Spinal cord (tissue), 9 donors: ENCODE measurements at regions not wholly inside any gene's neighbourhood (a gene's known extent, or its start where the extent isn't known, plus 50 kb on each side); places are given as distances from the start of the nearest gene placed in this dataset.
A peak's percentile ranks its signal among the peaks of the same experiment; 100 is the strongest.

Experiments used
- DNase-seq, 6 donors: peaks; one replicate each; pipeline versions ENCODE4 v3.0.0 to v3.0.0-alpha.2; 2013 to 2015; ENCODE audit warnings: low spot score in 6 of 6, low read depth in 4 of 6
- H3K27ac ChIP-seq: one replicate; pipeline ENCODE4 v1.5.1; 2013; ENCODE audit warnings: low read depth, low read length, control low read depth
- H3K27me3 ChIP-seq: one replicate; pipeline ENCODE4 v1.6.1; 2013; ENCODE audit warnings: low read length; ENCODE audit not compliant: control insufficient read depth, insufficient read depth
- H3K36me3 ChIP-seq: one replicate; pipeline ENCODE4 v1.6.1; 2013; ENCODE audit warnings: low read length; ENCODE audit not compliant: control insufficient read depth, insufficient read depth
- H3K4me1 ChIP-seq: one replicate; pipeline ENCODE4 v1.6.1; 2013; ENCODE audit warnings: low read length; ENCODE audit not compliant: control insufficient read depth, insufficient read depth
- H3K4me3 ChIP-seq: one replicate; pipeline ENCODE4 v1.5.1; 2013; ENCODE audit warnings: low read depth, low read length, control low read depth
- H3K9me3 ChIP-seq: one replicate; pipeline ENCODE4 v1.6.1; 2013; ENCODE audit warnings: low read length; ENCODE audit not compliant: control insufficient read depth, insufficient read depth
- WGBS: methylation state at CpG from one replicate; pipeline ENCODE4 v1.1.5; 2013; ENCODE audit warnings: missing lambda C conversion rate; ENCODE audit not compliant: insufficient coverage; 5-methylcytosine and 5-hydroxymethylcytosine counted together
- donor health status: healthy.

DNA sequence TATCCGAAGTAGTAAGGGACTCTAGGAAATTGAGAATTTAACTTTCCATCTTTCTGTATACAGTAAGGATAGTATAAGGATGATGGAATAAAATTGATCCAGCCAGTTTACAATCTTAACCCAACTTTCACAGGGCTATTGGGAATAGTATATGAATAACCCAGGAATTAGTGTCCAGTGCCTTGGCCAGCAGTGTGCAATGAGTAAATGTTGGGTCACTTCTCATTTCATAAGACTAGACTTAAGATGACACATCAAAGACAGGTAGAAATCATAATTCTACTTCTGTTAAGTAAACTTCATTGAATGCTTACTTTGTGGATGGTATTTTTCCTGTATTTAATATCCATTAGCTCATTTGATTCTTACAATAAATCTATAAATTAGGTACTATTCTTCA is 949.6 kb upstream of the GOT2 start:
- Histone ChIP-seq H3K36me3 (no peaks in the 10 kb centered on the region), H3K27me3 (no peaks in the 10 kb centered on the region), H3K4me3 (no peak overlapping the region), H3K4me1 (no peaks in the 10 kb centered on the region), H3K9me3 (peaks cover 3% of the 10 kb centered on the region), H3K27ac (no peak overlapping the region)
- no CpG with 5 or more reads among the region's 1 CpG for WGBS
- DNase-seq: no peak

- Histone ChIP-seq H3K27ac (no peak overlapping the region), H3K4me1 (no peaks in the 10 kb centered on the region), H3K4me3 (no peak overlapping the region), H3K9me3 (no peaks in the 10 kb centered on the region), H3K36me3 (no peaks in the 10 kb centered on the region), H3K27me3 (no peaks in the 10 kb centered on the region)
- peak in 1 of 6 donors; percentile 9 for DNase-seq
- 82% methylated on average over 2 of the region's 2 CpGs for WGBS
These were observed 931.6 kb upstream of the GOT2 start for GRCh38 chr16:59665618-59666220.

- Histone ChIP-seq H3K36me3 (no peaks in the 10 kb centered on the region), H3K4me1 (no peaks in the 10 kb centered on the region), H3K27ac (no peak overlapping the region), H3K9me3 (no peaks in the 10 kb centered on the region), H3K27me3 (no peaks in the 10 kb centered on the region), H3K4me3 (no peak overlapping the region)
- WGBS: no CpG with 5 or more reads among the region's 3 CpGs
- no peak for DNase-seq
These were observed 924.5 kb upstream of the GOT2 start for GRCh38 chr16:59658572-59658971.

DNA sequence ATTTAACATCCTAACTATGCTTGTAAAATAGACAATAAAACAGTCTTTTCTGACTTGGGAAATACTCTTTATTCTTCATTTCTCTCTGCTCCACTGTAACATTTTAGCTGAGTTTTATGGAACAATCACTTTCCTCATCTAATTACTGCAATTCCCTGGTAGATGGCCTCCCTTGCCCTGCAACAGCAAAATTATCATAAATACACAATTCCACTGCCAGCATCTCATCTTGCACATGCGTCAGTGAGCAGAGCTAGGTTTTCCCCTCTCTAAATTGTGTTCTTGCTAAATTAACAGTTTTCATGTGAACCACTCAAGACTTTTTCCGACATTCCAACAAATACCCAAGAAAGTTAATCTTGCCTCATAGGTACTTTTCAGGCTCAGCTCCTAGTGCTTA is 920.9 kb upstream of the GOT2 start:
- WGBS: 47% methylated on average over 2 of the region's 2 CpGs
- peak in 3 of 6 donors; percentile 6 to 82 (median 26) for DNase-seq
- Histone ChIP-seq H3K9me3 (no peaks in the 10 kb centered on the region), H3K4me3 (no peak overlapping the region), H3K27me3 (no peaks in the 10 kb centered on the region), H3K36me3 (no peaks in the 10 kb centered on the region), H3K27ac (no peak overlapping the region), H3K4me1 (no peaks in the 10 kb centered on the region)

GRCh38 chr16:59654455-59654854 is 920.3 kb upstream of the GOT2 start:
- Histone ChIP-seq H3K4me3 (no peak overlapping the region), H3K4me1 (no peaks in the 10 kb centered on the region), H3K9me3 (no peaks in the 10 kb centered on the region), H3K27ac (no peak overlapping the region), H3K27me3 (no peaks in the 10 kb centered on the region), H3K36me3 (no peaks in the 10 kb centered on the region)
- no peak for DNase-seq
- no CpG with 5 or more reads among the region's 1 CpG for WGBS

DNA sequence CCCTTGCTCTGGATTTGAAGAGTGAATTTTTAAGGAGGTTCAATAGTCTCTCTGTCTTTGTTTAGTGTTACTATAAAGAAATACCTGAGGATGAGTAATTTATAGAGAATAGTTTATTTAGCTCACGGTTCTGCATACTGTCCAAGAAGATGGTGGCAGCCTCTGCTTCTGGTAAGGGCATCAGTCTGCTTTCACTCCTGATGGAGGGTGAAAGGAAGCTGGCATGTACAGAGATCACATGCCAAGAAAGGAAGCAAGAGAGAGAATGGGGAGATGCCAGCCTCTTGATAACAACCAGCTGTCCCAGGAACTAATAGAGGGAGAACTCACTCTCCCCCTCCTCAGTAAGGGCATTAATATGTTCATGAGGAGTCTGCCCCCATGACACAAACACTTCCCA is 917.5 kb upstream of the GOT2 start:
- DNase-seq: no peak
- no peaks in the 10 kb centered on the region for H3K4me1 ChIP-seq
- no peak overlapping the region for H3K27ac ChIP-seq
- no peaks in the 10 kb centered on the region for H3K9me3 ChIP-seq
- WGBS: 88% methylated on average over 1 of the region's 1 CpG
- no peaks in the 10 kb centered on the region for H3K36me3 ChIP-seq
- no peak overlapping the region for H3K4me3 ChIP-seq
- no peaks in the 10 kb centered on the region for H3K27me3 ChIP-seq

GRCh38 chr16:59645194-59645593 is 911.1 kb upstream of the GOT2 start:
- Histone ChIP-seq H3K4me1 (no peaks in the 10 kb centered on the region), H3K4me3 (no peak overlapping the region), H3K27me3 (no peaks in the 10 kb centered on the region), H3K27ac (no peak overlapping the region), H3K36me3 (no peaks in the 10 kb centered on the region), H3K9me3 (peaks cover 5% of the 10 kb centered on the region)
- no peak for DNase-seq

DNA sequence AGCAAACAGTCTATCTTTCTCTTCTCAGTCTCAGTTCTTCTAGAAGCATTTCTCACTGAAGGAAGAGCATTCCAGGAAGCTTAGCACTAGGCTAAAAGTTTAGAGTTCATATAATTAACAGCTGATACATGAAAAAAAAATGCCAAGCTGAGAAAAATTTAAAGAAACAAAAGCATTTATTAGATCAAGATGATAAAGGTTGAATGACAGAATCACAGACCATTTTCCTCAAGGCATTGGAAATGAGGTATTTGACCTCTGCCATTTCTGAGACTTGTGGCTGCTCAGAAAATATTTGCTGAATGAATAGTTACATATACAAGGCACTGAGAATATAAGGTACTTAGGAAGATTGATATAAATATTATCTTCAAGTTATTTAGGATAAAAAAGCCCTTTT is 901.6 kb upstream of the GOT2 start:
- no peaks in the 10 kb centered on the region for H3K4me1 ChIP-seq
- H3K9me3 ChIP-seq: no peaks in the 10 kb centered on the region
- no peak overlapping the region for H3K4me3 ChIP-seq
- no peaks in the 10 kb centered on the region for H3K27me3 ChIP-seq
- H3K27ac ChIP-seq: no peak overlapping the region
- no peaks in the 10 kb centered on the region for H3K36me3 ChIP-seq
- no peak for DNase-seq

- Histone ChIP-seq H3K4me3 (no peak overlapping the region), H3K4me1 (no peaks in the 10 kb centered on the region), H3K27ac (no peak overlapping the region), H3K27me3 (no peaks in the 10 kb centered on the region), H3K9me3 (no peaks in the 10 kb centered on the region), H3K36me3 (no peaks in the 10 kb centered on the region)
- peak in 1 of 6 donors; percentile 9 for DNase-seq
- 20% methylated on average over 1 of the region's 1 CpG for WGBS
These were observed 900.8 kb upstream of the GOT2 start for GRCh38 chr16:59634951-59635350.

DNA sequence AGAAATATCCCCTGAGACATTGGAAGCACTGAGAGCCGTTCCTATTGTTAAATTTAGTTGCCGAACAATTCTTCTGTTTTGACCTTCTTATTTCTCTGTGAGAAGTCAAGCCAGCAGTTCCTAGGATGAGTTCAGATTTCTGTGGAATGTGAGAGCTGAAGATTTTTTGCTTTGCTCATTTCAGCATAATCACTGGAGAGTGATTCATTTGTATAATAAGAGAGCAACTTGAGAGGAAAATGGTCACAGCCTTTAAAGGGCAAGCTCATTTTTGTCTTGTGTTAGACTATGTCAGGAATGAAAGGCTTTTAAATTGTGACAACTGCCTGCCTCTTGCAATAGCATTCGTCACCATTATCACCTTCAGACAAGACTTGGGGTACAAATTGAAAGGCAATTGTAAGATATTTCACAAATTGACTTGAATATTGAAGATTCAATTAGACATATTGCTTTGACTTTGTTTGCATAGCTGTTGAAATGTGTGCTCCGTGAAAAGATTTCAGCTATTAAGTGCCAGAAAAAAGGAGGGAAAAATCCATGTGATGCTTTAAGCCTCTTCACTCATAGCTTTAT is 900.0 kb upstream of the GOT2 start:
- H3K27me3 ChIP-seq: no peaks in the 10 kb centered on the region
- H3K36me3 ChIP-seq: no peaks in the 10 kb centered on the region
- H3K9me3 ChIP-seq: no peaks in the 10 kb centered on the region
- no peaks in the 10 kb centered on the region for H3K4me1 ChIP-seq
- DNase-seq: peak in 2 of 6 donors; percentile 6 to 45
- H3K4me3 ChIP-seq: no peak overlapping the region
- WGBS: 83% methylated on average over 2 of the region's 4 CpGs
- no peak overlapping the region for H3K27ac ChIP-seq
